SJSA1 (cell line): ENCODE measurements at regions not wholly inside any gene's neighbourhood (a gene's known extent, or its start where the extent isn't known, plus 50 kb on each side); places are given as distances from the start of the nearest gene placed in this dataset.

Experiments
- DNase-seq, 2 experiments: peaks; one replicate each; pipeline ENCODE4 v3.0.0-alpha.2; 2015 to 2020; ENCODE audit warnings: low spot score in 2 of 2, low read depth in 1 of 2
- H3K27ac ChIP-seq: fragments of 250-450 bp; sonication (Bioruptor Pico); 2 replicates; pipeline ENCODE4 v1.5.1; 2020; ENCODE audit warnings: mild to moderate bottlenecking, moderate library complexity
- H3K27me3 ChIP-seq: fragments of 250-450 bp; sonication (Bioruptor Pico); replicated peaks from 2 replicates; pipeline ENCODE4 v1.5.1; 2020; ENCODE audit warnings: mild to moderate bottlenecking, moderate library complexity
- H3K36me3 ChIP-seq: fragments of 250-450 bp; sonication (Bioruptor Pico); 2 replicates; pipeline ENCODE4 v1.5.1; 2020; ENCODE audit warnings: mild to moderate bottlenecking
- H3K4me1 ChIP-seq: fragments of 250-450 bp; sonication (Bioruptor Pico); replicated peaks from 2 replicates; pipeline ENCODE4 v1.6.1; 2021; ENCODE audit warnings: mild to moderate bottlenecking
- H3K4me3 ChIP-seq: fragments of 250-450 bp; sonication (Bioruptor Pico); 2 replicates; pipeline ENCODE4 v1.5.1; 2020; ENCODE audit warnings: mild to moderate bottlenecking
- H3K9me3 ChIP-seq: fragments of 250-450 bp; sonication (Bioruptor Pico); replicated peaks from 2 replicates; pipeline ENCODE4 v1.5.1; 2020; ENCODE audit warnings: mild to moderate bottlenecking

DNA sequence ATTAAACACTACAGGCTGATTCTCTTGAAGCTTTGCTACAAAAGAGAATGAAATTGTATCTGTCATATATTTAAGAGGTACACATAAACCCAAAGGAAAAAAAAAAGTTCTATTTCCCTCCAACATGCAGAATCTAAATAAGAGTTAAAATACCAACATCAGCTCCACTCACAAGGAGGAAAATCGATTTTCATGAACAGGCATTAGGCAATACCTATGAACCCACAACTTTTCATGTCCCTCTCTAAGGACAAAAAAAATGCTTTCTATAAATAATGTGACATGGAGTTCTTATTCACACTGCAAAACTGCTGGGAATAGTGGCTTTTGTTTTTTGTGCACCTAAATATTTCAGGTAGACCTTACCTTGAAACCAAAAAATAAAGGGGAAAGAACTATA, 192.5 kb downstream of the KLF12 start:
- DNase-seq: no peak
- H3K9me3 ChIP-seq: no peaks in the 10 kb centered on the region
- H3K27me3 ChIP-seq: no peaks in the 10 kb centered on the region
- no peaks in the 10 kb centered on the region for H3K36me3 ChIP-seq
- no peak overlapping the region for H3K4me3 ChIP-seq
- peaks cover 29% of the 10 kb centered on the region for H3K4me1 ChIP-seq
- no peak overlapping the region for H3K27ac ChIP-seq

DNA sequence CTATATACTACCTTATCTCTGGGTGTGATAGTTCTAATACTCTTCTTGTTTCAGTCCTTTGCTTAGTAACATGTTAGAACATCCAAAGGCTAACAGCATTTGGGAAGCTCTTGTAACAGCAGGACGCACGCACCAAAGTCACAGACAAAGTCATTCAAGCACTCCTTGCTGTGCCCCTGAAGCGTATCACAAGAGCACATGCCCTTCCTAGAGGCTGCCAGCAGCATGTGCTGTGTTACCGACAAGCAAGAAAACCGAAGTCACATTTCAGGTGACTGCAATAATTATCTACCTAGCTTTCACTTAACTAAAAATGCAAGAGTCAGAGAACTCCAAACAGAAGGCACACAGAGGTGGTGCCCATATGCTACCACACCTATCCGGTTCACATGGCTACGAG, 194.1 kb downstream of the KLF12 start:
- Histone ChIP-seq H3K4me1 (peaks cover 34% of the 10 kb centered on the region), H3K27me3 (no peaks in the 10 kb centered on the region), H3K9me3 (no peaks in the 10 kb centered on the region), H3K4me3 (no peak overlapping the region), H3K36me3 (no peaks in the 10 kb centered on the region), H3K27ac (no peak overlapping the region)
- no peak for DNase-seq

DNA sequence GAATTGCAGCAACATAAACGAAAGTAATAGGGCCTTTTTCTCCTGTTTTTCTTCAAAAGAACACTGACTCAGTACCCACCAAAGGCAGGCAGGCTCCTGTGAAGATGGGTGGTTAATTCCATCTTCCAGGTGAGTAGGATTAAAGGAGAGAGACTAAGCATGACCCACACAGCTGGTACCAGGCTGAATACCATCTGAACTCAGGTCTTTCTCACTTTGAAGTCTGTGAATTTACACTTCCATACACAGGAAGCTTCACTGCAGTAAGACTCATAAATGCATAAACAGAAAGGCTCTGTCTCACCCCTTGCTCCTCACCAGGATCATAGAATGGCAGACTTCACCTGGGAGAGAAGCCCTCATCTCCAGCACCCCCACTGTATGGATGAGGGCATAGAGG, 194.6 kb downstream of the KLF12 start:
- no peaks in the 10 kb centered on the region for H3K36me3 ChIP-seq
- H3K4me3 ChIP-seq: no peak overlapping the region
- no peaks in the 10 kb centered on the region for H3K27me3 ChIP-seq
- DNase-seq: no peak
- H3K9me3 ChIP-seq: no peaks in the 10 kb centered on the region
- H3K4me1 ChIP-seq: peaks cover 37% of the 10 kb centered on the region
- H3K27ac ChIP-seq: no peak overlapping the region

DNA sequence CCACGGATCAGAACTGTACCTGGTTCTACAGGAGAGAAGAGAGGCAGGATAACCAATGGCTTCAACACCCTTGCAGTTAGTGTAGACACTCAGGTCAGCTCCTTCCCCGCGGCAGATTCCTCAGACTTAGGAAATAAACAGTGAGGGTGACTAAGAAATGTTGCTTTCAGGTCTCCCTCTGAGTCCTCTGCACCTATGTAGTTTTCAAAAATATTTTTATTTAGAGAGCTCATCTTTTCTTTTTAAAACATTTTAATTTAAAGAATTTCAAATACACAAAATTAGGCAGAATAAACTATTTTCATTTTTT, 195.2 kb downstream of the KLF12 start:
- H3K27me3 ChIP-seq: no peaks in the 10 kb centered on the region
- peak; percentile 43 to 44 for DNase-seq
- H3K27ac ChIP-seq: peak overlapping the region; percentile 66
- H3K4me1 ChIP-seq: peaks cover 43% of the 10 kb centered on the region
- no peaks in the 10 kb centered on the region for H3K36me3 ChIP-seq
- H3K9me3 ChIP-seq: no peaks in the 10 kb centered on the region
- no peak overlapping the region for H3K4me3 ChIP-seq

DNA sequence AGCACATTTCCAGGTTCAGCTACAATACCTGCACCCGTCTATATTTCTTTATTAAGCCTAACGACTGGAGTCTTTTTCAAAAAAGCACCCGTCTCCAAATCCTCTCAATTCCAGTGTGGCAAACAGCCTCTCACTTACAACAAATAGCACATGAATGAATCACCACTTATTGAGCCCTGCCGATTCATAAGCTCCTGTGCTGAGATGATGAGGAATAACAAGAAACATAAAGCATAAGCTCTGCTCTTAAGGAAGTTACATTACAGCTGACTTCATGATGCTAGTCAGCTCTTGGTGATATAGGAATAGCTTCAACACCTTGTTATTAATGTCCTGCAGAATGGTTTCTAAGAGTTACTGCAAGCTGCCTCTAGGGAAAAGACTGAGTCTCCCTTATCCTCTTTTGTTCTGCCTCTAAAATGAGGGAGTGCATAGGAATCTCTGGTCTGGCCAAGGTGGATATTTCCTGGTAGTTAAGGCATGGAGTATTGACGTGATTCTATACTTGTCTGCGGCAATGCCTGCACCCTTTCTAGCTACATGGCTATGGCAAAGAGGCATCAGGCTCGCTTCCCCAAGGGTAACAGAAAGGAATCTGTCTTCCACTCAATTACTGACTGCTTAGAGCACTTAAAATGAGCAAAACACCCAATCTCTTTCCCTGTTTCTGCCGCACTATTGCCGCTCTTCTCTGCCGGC, 195.7 kb downstream of the KLF12 start:
- no peak overlapping the region for H3K4me3 ChIP-seq
- peaks cover 48% of the 10 kb centered on the region for H3K4me1 ChIP-seq
- H3K27ac ChIP-seq: peak overlapping the region; percentile 66
- peak; percentile 48 to 72 for DNase-seq
- no peaks in the 10 kb centered on the region for H3K9me3 ChIP-seq
- H3K36me3 ChIP-seq: no peaks in the 10 kb centered on the region
- H3K27me3 ChIP-seq: no peaks in the 10 kb centered on the region

DNA sequence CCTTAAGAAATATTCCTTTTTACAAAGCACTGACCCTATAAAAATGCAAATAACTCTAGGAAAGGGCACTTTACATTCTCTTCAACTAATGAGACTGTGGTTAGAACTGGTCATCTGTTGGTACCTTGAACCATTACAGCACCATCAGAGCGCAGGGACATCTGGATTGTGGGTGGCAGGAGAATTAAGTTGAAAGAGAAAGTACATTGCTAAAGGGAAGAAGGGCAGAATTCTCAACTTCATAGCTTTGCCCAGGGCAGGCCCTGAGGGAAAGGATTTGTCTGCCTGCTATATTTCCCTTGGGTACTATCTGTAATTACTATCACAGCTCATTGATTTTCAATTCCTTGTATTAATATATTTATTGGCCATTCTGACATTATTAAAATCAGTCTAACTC, 196.8 kb downstream of the KLF12 start:
- peaks cover 48% of the 10 kb centered on the region for H3K4me1 ChIP-seq
- H3K4me3 ChIP-seq: no peak overlapping the region
- H3K36me3 ChIP-seq: no peaks in the 10 kb centered on the region
- no peaks in the 10 kb centered on the region for H3K27me3 ChIP-seq
- no peak for DNase-seq
- H3K9me3 ChIP-seq: no peaks in the 10 kb centered on the region
- peak overlapping the region; percentile 66 for H3K27ac ChIP-seq

DNA sequence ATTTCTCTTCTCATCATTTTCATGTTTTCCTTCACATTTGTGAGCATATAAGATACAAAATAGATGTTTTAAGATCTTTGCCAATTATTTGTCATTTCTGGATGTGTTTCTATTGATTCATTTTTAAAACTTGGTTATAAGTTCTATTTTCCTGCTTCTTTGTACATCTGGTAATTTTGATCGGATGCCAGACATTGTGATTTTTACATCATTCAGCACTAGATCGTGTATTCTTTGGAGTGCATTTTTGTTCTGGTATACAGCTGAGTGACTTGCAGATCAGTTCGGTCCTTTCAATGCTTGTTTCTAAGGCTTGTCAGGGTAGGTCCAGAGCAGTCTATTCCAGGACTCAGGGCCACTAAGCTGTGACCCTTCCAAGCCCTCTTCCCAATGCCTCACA, 198.2 kb downstream of the KLF12 start:
- no peaks in the 10 kb centered on the region for H3K27me3 ChIP-seq
- no peak for DNase-seq
- peaks cover 48% of the 10 kb centered on the region for H3K4me1 ChIP-seq
- H3K4me3 ChIP-seq: no peak overlapping the region
- no peak overlapping the region for H3K27ac ChIP-seq
- H3K36me3 ChIP-seq: no peaks in the 10 kb centered on the region
- H3K9me3 ChIP-seq: no peaks in the 10 kb centered on the region

DNA sequence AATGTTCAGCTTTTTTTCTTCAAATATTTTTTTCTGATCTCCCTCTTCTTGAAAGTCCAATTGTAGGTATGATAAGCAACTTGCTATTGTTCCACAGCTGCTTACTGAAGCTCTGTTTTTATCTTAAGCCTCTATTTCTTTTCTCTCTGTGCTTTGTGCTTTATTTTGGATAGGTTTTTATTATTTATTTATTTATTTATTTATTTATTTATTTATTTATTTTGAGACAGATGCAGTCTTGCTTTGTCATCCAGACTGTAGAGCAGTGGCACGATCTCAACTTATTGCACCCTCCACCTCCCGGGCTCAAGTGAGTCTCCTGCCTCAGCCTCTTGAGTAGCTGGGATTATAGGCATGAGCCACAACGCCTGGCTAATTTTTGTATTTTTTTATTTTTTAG, 199.4 kb downstream of the KLF12 start:
- no peaks in the 10 kb centered on the region for H3K9me3 ChIP-seq
- H3K36me3 ChIP-seq: no peaks in the 10 kb centered on the region
- peak overlapping the region; percentile 78 for H3K27ac ChIP-seq
- no peak overlapping the region for H3K4me3 ChIP-seq
- DNase-seq: no peak
- H3K27me3 ChIP-seq: no peaks in the 10 kb centered on the region
- H3K4me1 ChIP-seq: peaks cover 44% of the 10 kb centered on the region

DNA sequence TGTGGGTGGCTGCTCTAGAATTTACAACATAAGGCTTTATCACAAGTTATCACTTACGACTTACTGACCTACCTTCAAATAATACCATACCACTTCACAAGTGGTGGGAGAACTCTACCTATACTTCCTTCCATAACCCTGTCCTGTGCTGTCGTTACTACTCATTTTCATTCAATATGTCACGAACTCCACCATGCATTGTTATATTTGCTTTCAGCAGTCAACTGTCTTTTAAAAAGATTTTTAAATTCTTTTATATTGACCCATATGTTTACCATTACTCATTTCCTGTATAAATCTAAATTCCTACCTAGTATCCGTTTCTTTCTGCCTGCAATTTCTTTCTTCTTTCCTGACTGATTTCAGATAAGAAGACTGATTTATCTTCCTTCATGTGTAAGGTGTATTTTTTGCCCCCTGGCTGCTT, 200.0 kb downstream of the KLF12 start:
- Histone ChIP-seq H3K36me3 (no peaks in the 10 kb centered on the region), H3K4me1 (peaks cover 39% of the 10 kb centered on the region), H3K27me3 (no peaks in the 10 kb centered on the region), H3K9me3 (no peaks in the 10 kb centered on the region), H3K27ac (peak overlapping the region; percentile 78), H3K4me3 (no peak overlapping the region)
- DNase-seq: peak in 1 of 2 experiments; percentile 55

DNA sequence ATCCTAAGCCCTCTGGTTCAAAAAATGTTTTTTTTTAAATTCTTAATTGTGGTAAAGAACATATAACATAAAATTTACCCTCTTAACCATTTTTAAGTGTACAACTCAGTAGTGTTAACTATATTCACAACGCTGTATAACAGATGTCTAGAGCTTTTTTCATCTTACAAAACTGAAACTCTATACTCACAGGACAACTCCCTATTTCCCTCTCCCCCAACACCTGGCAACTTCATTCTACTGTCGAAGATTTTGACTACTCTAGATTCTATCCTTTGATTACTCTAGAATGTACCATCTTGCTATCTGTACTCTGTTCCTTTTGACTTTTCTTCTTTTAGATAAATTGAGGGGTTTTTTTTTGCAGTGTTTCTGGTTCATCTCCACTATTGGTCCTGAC, 200.4 kb downstream of the KLF12 start:
- no peaks in the 10 kb centered on the region for H3K36me3 ChIP-seq
- peak in 1 of 2 experiments; percentile 2 for DNase-seq
- H3K4me3 ChIP-seq: no peak overlapping the region
- peaks cover 35% of the 10 kb centered on the region for H3K4me1 ChIP-seq
- H3K27ac ChIP-seq: peak overlapping the region; percentile 78
- H3K9me3 ChIP-seq: no peaks in the 10 kb centered on the region
- H3K27me3 ChIP-seq: no peaks in the 10 kb centered on the region

DNA sequence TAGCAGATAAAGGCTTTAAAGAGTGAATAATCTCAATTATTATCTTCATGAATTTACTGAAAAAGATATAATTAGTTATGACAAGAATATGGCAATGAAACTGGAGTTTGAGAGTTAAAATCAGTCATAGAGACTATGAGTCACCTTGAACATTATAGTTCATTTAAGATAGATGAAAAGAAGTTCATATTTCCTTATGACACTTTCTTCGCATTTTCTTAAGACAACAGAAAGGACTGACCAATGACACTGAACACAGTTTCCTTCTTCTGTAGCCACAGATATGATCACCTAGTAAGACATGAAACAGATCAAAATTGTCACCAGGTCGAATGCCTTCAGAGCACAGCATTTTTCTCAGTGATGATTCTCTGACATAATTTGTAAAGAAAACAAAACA, 202.1 kb downstream of the KLF12 start:
- Histone ChIP-seq H3K4me3 (no peak overlapping the region), H3K36me3 (no peaks in the 10 kb centered on the region), H3K27me3 (no peaks in the 10 kb centered on the region), H3K4me1 (peaks cover 18% of the 10 kb centered on the region), H3K9me3 (no peaks in the 10 kb centered on the region), H3K27ac (no peak overlapping the region)
- DNase-seq: no peak

DNA sequence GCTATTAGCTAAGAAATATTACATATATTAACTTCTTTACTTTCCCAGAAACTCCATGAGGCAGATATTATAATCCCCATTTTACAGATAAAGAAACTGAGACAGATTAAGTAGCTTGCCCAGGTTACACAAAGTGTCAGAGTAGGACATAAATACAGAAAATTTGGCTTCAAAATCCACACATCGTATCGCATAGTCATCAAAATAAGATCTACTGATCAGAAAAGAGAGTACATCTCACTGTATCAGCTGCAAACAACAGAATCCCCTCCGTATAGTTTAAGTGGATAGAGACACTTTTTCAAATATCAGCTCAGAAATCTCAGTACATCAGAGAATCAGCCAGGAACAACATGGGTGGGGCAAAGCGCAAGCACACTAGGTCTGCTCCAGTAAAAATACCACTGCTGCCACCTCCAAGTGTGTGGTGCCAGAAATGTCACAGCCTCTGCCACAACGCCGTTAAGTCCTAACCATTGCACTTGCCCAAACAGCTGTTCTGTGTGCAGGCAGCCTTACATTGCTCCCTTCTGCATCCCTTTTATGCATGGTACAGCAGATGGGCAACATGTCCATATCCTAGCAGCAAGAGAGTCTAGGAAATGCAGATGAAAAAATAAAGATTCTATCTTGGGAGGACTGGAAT, 204.8 kb downstream of the KLF12 start:
- no peak for DNase-seq
- Histone ChIP-seq H3K9me3 (no peaks in the 10 kb centered on the region), H3K4me3 (no peak overlapping the region), H3K36me3 (no peaks in the 10 kb centered on the region), H3K27me3 (no peaks in the 10 kb centered on the region), H3K4me1 (peaks cover 9% of the 10 kb centered on the region), H3K27ac (no peak overlapping the region)

DNA sequence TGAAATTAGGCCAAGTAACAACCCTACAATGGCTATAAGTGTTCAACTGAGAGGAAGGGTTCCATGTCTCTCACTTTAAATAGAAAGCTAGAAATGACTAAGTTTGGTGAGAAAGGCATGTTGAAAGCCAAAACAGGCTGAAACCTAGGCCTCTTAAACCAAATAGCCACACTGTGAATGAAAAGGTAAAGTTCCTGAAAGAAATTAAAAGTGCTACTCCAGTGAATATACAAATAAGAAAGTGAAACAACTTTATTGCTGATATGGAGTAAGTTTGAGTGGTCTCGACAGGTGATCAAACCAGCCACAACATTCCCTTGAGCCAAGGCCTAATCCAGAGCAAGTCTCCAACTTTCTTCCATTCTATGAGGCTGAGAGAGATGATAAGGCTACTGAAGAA, 209.6 kb downstream of the KLF12 start:
- Histone ChIP-seq H3K27ac (no peak overlapping the region), H3K9me3 (no peaks in the 10 kb centered on the region), H3K4me3 (no peak overlapping the region), H3K36me3 (no peaks in the 10 kb centered on the region), H3K27me3 (no peaks in the 10 kb centered on the region), H3K4me1 (peaks cover 4% of the 10 kb centered on the region; the same call in 1 of the 2 replicates)
- DNase-seq: no peak

DNA sequence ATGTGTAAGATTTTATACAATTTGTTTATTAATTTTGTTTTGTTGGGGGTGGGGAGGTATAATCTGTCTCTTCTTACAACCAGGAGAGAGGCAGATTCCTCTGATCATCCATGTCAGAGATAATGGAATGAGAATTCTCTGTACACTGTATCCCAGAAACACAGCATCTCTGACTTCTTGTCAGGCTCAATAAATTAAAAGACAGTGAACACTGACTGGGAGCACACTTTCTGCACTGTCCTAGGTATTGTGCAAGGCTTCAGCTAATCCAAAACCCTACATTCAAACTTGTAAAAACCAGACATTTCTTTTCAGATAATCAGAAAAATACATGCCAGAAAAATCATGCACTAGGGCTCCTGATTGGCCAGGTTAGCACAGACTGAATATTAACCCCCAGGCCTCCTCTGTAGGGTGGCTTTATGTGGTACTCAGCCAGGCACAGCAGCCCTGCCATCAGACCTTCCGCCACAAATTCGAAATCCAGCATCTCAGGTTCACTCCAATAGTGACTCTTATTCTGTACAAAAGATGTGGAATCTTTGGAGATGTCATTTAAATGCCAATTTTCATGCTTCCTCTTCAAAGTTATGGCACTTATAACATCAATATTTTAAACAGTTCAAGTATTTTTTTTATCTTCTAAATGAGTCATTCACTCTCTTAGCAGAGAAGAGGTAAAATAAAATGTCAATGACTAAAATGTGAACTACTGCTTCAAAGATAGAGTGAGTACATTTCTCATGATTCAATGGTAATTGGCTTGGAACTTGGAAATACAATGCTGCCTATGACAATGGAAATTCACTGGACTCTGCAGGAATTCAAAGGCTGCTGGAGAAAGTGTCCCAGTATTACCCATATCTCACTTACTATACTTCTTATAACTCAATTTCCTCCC, 211.5 kb downstream of the KLF12 start:
- Histone ChIP-seq H3K27me3 (no peaks in the 10 kb centered on the region), H3K9me3 (no peaks in the 10 kb centered on the region), H3K4me1 (peaks cover 4% of the 10 kb centered on the region; the same call in 1 of the 2 replicates), H3K36me3 (no peaks in the 10 kb centered on the region), H3K4me3 (no peak overlapping the region), H3K27ac (no peak overlapping the region)
- DNase-seq: no peak
